ENCODE measurements at regions not wholly inside any gene's neighbourhood (a gene's known extent, or its start where the extent isn't known, plus 50 kb on each side); places are given as distances from the start of the nearest gene placed in this dataset.
A peak's percentile ranks its signal among the peaks of the same experiment; 100 is the strongest.

DNA sequence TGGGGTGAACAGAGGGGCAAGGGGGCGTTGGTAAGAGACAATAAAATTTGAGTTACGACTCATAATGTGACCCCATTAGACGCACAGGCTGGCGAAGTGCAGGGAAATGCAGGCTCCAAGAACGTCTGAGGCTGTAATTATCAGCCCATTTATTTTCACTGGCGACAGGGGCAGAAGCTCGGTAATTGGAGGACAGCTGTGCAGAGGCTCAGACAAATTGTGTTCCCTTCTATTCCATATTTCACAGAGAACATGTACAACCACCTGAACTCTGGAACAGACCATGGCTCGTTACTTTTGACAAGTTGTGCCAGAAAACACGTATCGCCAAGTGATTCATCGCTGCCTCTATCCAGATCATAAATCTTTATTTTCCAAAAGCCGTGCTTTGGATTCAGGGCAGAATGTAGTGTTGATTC is 137.3 kb upstream of the FRMD4A start:
- DNase-seq, result no peak

GRCh38 chr10:14466257-14466656 is 135.5 kb upstream of the FRMD4A start:
- peak; percentile 84 for DNase-seq

DNA sequence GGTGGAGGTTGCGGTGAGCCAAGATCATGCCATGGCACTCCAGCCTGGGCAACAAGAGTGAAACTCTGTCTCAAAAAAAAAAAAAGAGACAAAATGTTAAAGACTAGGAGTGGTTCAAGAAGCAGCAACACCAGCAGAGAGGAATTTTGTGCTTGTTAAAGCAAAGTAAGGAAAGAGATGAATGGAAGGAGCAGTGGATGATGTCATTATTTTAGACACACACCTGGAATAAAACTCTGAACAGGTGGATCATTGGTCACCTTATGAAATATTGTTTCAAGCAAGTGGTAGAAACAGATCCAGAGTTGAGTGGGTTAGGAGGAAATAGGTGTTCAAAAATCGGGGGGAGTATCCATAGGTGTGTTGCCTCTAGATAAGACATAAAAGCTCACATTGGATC is 129.7 kb upstream of the FRMD4A start:
- DNase-seq, result no peak

DNA sequence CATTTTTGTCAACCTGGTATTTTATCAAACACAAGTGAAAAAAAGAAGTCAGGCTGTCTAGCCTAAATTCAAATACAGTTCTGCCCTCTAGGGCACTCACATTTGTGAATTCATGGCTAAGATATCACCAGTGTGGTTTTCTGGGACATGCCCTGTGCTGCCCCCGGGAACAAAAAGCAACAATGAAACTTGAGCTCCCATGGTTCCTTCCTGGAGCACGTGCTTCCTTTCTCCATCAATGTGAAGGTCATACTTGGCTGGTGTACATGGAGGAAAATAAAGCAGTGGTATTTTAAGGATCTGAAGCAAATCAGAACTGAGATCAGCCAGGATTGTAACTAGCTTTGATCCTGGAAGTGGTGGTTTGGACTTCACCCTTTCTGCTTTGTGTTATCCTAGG is 128.9 kb upstream of the FRMD4A start:
- no peak for DNase-seq

- DNase-seq, result no peak
These were observed 126.1 kb upstream of the FRMD4A start for GRCh38 chr10:14456870-14457266.

- no peak for DNase-seq
These were observed 125.6 kb upstream of the FRMD4A start for GRCh38 chr10:14456218-14456869.

- DNase-seq, result no peak
These were observed 123.9 kb upstream of the FRMD4A start for GRCh38 chr10:14454629-14455028.

- DNase-seq, result no peak
These were observed 123.5 kb upstream of the FRMD4A start for GRCh38 chr10:14454206-14454605.

GRCh38 chr10:14453593-14453992 is 122.9 kb upstream of the FRMD4A start:
- no peak for DNase-seq

- DNase-seq, result no peak
These were observed 120.6 kb upstream of the FRMD4A start for GRCh38 chr10:14451341-14451740.

DNA sequence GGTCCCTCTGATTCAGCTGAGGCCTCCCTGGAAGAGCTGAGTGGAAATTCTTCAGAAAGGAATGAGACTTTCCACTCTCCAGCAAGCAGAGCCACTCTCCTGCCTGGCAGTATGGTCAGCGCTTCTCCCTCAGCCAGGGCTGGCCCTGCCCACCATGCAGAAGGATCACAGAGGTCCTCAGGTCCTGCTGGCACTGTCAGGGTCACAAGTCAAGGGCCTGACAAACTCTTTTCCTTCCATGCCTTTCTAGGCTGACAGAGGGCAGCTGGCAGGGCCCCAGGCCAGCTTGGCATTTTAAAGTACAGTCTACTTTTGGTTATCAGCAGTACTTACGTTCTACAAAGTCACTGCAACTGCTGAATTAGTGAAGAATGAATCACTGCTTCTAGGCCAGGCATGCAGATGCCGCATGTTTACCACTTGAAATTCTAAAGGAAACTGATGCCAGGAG is 119.3 kb upstream of the FRMD4A start:
- no peak for DNase-seq

GRCh38 chr10:14449293-14449815 is 118.6 kb upstream of the FRMD4A start:
- DNase-seq, result no peak

DNA sequence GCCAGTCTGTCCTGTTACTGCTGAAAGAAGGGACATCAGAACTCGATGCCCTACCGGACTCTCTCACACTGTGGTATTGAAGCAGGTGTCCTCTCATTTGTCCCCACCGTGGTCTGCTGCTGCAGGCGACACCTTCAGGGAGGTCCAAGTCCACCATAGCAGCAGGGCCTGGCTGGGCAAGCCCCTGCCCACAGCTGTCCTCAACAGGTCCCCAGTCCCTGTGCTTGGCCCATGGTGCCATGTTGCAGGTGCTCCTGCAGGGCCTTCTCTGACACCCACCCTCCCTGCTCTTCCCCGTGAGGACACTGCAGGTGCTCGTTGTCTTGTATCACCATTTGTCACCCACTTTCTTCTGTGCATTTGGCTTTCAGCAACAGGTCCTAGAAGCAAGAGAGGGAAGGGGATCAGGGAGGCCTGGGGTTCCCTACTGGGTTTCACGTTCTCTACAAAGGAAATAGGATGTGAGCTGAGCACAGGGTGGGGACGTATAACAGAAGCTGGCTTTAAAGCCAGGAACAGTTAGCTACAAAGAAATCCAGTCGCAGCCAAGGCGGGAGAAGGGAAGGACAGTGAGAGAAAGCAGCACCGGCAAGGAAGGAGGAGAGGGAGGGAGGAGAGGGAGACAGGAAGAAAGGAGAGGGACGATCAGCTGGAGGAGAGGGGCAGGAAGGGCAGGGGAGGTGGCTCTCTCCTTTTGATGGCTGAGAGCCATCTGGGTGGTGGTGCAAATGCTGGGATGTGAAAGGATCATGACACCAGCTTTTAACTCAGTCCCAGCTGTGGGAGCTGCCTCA is 117.7 kb upstream of the FRMD4A start:
- no peak for DNase-seq

DNA sequence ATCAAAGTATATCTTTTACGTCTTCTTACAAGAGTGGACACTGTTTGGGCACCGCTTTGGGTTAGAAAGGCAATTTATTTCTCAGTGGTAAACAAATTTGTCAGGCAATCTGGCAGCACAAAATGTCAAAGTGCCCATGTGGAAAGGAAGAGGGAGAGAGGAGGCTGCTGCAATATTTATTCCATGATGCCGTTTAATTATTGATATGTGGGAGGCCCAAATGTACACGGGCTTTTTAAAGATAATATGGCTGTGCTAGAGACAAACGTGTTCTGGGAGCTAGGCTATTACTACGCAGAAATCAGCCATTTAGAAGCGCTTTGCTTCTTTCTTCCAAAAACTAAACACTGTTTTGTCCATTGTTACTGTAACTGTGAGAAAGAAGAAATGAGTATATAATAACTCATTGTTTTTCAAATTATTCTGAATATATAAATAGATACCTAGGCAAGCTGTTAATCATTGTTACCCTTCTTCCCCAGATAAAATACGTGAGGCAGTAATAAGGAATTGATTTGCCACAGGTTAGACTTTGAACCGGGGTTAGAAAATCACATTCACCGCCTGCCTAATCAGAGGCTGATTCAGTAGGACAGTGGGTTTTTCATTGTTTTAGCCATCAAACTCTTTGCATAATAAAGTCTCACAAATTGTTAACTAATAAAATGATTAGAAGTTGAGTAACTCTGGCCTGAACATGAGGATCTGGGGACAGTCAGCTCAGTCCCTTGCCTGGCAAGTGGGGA is 116.5 kb upstream of the FRMD4A start:
- DNase-seq, result no peak

DNA sequence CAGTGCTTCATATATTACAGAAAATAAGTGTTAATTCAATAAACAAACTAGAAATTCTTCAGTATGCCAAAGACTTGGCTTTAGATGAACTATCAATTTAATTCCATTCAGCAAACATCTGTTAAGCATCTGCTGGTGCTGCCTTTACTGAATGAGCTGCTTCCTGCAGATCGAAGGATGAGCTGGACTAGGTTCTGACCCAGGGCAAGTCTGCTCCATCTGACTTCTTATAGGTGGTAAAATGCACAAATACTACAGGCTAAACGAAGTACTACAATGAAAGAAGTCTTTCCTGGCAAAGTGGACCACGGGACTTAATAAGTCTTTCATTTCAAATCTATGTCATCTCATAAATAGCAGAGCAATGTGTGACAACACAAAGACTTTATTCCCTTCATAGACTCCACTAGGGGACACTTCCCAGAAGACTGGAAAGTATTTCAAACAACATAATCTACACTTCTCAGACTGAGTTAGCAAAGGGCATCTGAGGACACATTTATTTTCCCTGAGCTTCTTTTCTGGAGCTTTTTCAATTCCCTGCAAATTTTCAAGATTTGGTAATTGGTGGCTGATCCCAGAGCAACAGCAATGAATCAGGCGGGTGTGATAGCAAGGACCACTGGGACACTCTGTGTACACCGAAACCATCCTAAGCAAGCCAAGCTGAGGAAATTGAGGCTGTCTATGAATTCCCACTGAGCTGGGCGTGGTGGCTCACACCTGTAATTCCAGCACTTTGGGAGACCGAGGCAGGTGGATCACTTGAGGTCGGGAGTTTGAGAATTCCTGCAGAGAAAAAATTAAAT is 108.9 kb upstream of the FRMD4A start:
- DNase-seq, result no peak

GRCh38 chr10:14438576-14438975 is 107.9 kb upstream of the FRMD4A start:
- no peak for DNase-seq

DNA sequence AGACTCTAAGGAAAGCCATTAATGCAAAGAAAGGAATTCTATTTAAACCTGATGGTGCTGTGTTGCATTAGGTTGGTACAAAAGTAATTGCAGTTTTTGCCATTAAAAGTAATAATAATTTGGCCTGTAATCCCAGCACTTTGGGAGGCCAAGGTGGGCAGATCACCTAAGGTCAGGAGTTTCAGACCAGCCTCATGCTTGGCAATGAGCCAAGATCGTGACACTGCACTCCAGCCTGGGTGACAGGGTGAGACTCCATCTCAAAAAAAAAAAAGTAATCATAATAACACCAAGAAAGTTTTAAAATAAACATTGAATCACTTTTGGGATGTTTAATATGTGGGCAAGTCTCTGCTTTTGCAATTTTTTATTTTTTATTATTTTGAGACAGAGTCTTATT is 107.3 kb upstream of the FRMD4A start:
- DNase-seq, result no peak

DNA sequence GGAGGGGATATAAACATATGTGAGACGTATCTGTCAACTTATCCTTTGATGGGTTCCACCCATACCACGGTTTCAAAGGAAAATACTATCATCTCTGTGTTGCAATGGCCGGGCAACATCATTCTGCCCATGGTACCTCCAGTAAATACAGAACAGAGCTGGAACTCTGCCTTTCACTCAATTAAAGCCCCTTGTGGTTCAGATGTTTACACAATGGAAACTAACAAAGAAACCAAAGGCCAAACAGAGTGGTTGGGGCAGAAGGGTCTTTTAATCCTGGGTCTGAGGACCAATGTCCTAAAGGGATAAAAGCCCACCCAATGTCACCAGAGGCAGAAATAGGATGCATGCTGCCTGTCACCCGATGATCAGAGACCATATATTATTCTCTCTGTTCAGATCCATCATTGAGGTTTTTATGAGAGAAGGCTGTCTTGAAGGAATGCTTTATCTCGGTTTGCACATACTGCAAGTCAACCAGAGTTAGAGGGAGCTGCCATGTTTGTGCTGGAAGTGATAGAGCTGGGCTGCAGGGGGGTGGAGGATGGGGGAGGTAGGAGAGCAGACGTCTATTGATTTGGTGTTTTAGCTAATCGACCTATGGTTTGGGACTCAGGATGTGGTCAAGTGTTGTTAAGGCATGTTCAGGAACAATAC is 105.4 kb upstream of the FRMD4A start:
- no peak for DNase-seq

DNA sequence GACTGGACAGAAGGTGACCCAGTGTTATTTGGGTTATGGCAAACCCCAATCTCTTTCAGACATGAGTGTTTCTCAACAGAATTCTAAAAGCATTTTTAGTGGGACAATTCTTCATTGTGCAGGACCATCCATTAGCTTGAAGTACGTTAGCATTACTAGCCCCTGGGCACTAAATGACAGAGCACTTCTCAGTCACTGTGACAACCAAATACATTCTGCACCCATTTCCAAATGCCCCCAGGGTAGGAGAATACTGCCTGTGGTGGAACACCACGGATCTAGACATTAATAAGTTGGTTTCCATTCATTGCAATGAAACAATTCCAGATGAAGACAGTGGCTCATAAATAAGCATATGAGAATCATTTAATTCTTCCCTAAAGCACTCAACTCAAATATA is 102.4 kb upstream of the FRMD4A start:
- no peak for DNase-seq

DNA sequence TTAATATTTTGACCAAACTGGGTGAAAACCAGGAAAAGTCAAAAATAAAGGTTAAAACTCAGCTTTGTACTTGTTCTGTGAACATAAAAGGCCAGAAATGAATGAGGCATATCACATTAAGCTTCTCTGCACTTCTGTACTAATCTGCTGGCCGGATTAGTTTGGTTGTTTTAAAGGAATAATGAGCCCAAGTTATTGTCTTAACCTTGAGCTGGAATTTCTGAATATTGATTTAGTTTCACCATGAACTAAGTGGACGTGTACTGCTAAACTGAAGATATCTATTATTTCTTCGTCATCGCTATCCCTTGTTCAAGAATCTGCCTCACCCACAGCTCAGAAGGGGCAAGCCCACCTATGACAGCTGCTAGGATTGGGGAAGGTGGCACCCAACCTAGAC is 101.1 kb upstream of the FRMD4A start:
- no peak for DNase-seq

GRCh38 chr10:14429043-14429700 is 98.4 kb upstream of the FRMD4A start:
- no peak for DNase-seq

DNA sequence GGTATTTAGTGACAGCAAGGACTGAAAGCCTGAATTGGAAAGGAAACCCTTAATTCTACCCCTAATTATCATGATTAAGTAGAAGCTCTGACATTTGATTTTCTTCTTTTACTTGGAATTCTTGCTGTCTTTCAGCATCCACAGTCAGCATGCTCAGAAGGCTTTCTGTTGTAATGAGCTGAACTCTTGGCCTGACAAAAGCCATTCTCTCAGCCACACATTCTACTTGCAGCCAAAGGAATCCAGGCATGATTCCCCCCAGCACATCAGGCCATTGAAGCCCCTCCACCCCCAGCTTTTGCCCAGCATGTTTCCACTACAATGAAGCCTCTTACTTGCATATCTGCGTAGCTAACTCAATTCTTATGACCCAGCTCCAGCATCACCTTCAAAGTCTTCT is 94.3 kb upstream of the FRMD4A start:
- no peak for DNase-seq

Data from DMS53 (cell line).